ENCODE measurements at regions not wholly inside any gene's neighbourhood (a gene's known extent, or its start where the extent isn't known, plus 50 kb on each side); places are given as distances from the start of the nearest gene placed in this dataset.

DNA sequence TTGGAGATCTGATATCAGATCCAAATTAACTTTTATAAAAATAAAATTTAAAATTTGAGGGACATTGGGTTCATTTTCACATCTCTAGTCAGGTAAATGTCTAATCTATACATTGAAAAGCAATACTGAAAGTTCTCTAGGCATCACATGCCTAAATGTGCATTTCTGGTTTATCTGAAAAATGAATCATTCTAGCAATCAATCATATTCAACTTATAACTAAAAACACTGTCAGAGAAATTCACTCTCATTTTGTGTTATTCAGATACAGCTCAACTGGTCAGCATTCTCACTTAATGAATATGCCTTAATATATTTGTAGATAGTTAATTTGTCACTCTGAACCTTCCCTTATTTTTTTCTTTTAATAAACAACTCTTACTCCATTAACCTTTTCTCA is 243.2 kb downstream of the CASP12 start:
- no peak overlapping the region for H3K4me3 ChIP-seq
- H3K27ac ChIP-seq = no peak overlapping the region
- H3K4me1 ChIP-seq (replicated peaks in 1 of 2) = peaks cover 0 to 21% of the 10 kb centered on the region in 2 donors
- in situ Hi-C loops (cut with MboI; ENCODE audit: low pct_unique_long_range_greater_than_20kb in 2 of 9, low sequenced_read_pairs in 9 of 9, unreplicated experiment in 9 of 9) = no loop called here
- no peak for ATAC-seq (replicated peaks in 6 of 8)

DNA sequence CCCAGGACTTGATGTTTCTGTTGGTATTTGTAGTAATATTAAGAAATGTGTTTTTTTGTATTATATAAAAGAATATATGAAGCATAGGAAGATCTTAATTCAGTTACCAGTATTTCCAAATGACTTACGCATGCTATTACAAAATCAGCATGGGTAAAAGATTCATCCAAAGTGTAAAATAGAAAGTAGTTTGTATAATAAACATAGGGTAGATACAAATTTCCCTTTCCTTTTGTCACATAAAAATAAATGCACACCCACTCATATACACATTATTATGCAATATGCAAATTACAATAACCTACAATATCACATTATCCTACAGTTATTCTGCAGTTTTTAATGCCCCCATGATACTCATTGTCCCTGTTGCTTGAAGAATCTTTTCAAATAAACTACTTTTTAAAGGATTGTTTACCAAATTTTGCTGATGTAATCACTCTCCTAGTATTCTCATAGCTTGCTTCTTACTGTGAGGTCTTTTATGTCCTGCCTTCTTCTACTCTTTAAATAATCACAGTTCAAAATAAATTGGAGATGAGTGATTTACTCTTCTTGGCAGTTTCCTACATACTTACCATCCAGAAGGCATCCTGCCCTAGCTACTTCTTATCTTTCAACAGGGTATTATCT is 244.0 kb downstream of the CASP12 start:
- 71 to 100% (median 100%) methylated on average over 1 of the region's 1 CpG; no CpG with 5 or more reads in 2 of the 10 experiments for WGBS, 10 experiments
- H3K27ac ChIP-seq = no peak overlapping the region
- in situ Hi-C loops (cut with MboI; ENCODE audit: low pct_unique_long_range_greater_than_20kb in 2 of 9, low sequenced_read_pairs in 9 of 9, unreplicated experiment in 9 of 9) = no loop called here
- no peak overlapping the region for H3K4me3 ChIP-seq
- no peak for ATAC-seq (replicated peaks in 6 of 8)
- peaks cover 0 to 21% of the 10 kb centered on the region in 2 donors for H3K4me1 ChIP-seq (replicated peaks in 1 of 2)

DNA sequence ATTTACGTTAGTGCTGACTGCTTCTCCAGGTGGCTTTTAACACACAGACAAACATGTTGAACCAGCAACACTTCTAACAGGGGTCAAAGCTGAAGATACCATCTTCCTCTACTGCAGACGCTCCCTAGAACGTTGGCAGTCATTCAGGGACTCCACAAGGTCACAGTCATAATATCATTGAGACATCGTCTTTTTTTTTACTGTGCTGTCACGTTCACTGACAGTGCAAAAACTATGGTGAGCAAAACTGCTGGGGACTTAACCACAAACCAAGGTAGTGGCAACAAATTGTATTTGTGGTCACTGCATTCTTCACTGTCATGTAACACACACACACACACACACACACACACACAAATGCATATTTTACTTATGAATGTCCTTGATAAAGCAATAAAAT is 244.9 kb downstream of the CASP12 start:
- in situ Hi-C loops (cut with MboI; ENCODE audit: low pct_unique_long_range_greater_than_20kb in 2 of 9, low sequenced_read_pairs in 9 of 9, unreplicated experiment in 9 of 9) = no loop called here
- peak overlapping the region in 1 of 2 donors; percentile 17 for H3K27ac ChIP-seq
- H3K4me1 ChIP-seq (replicated peaks in 1 of 2) = peaks cover 0 to 21% of the 10 kb centered on the region in 2 donors
- H3K4me3 ChIP-seq = no peak overlapping the region
- ATAC-seq (replicated peaks in 6 of 8) = peak in 4 of 8 experiments; percentile 44 to 66 (median 55)
- WGBS, 10 experiments = 0 to 100% (median 82%) methylated on average over 1 to 5 of the region's 5 CpGs

DNA sequence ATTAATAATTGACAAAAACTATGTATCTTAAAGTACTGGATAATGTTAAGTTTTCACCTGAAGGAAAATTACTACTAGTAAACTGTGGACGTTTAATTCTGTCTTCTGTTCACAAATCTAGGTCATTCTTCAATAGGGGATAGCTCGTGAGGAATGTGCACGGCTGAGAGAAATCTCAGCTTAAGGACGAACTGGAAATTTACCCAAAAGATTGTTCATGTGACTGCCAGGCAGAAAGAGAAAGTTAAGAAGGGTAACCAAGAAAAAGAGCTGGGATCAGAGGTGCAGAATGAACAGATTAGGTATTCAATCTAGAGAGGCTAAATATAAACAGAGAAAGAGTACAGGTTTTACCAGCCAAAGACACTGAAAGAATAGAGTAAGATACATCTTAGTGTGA is 245.3 kb downstream of the CASP12 start:
- Histone ChIP-seq H3K4me3 (no peak overlapping the region), H3K27ac (peak overlapping the region in 1 of 2 donors; percentile 17), H3K4me1 (replicated peaks in 1 of 2) (peaks cover 0 to 21% of the 10 kb centered on the region in 2 donors)
- in situ Hi-C loops (cut with MboI; ENCODE audit: low pct_unique_long_range_greater_than_20kb in 2 of 9, low sequenced_read_pairs in 9 of 9, unreplicated experiment in 9 of 9) = no loop called here
- 48 to 100% (median 82%) methylated on average over 3 to 4 of the region's 4 CpGs for WGBS, 10 experiments
- ATAC-seq (replicated peaks in 6 of 8) = no peak

DNA sequence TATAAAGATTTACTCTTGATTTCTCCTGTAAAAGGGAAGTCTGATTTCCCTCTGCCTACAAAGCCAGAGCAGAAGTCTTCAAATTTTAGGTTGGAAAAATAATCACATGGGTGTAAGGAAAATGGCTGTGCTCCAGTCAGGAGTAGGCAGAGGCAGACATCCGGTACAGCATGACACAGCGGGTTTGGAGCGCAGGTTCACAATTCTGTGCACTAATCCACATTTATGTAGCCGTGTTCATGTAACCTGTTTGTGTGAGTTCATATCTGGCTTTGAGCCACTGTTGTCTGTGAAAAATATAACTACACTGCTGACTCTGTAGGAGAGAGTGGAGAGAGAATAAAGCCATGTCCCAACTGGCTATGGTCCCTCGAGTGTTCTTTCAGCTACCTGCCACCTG is 248.0 kb downstream of the CASP12 start:
- ATAC-seq (replicated peaks in 6 of 8) = no peak
- in situ Hi-C loops (cut with MboI; ENCODE audit: low pct_unique_long_range_greater_than_20kb in 2 of 9, low sequenced_read_pairs in 9 of 9, unreplicated experiment in 9 of 9) = no loop called here
- 86 to 100% (median 100%) methylated on average over 1 to 4 of the region's 5 CpGs; no CpG with 5 or more reads in 3 of the 10 experiments for WGBS, 10 experiments
- H3K4me1 ChIP-seq (replicated peaks in 1 of 2) = peaks cover 5 to 35% of the 10 kb centered on the region in 2 donors
- H3K4me3 ChIP-seq = no peak overlapping the region
- no peak overlapping the region for H3K27ac ChIP-seq

DNA sequence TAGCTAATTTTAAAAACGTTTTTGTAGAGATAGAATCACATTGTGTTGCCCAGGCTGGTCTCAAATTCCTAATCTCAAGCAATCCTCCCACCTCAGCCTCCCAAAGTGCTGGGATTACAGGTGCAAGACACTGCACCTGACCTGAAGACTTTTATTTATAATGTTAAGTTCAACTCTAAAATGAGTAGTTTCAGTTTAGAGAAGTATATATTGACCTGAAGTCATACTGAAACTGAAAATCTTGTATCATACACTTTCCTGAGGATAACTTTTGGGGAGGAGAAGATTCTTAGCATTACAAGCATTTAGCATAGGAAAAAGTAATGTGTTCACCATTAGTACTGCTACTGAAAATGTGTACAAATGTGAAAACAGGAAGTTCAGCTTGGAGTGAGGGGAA is 249.3 kb downstream of the CASP12 start:
- Histone ChIP-seq H3K4me1 (replicated peaks in 1 of 2) (peaks cover 5 to 33% of the 10 kb centered on the region in 2 donors), H3K4me3 (no peak overlapping the region), H3K27ac (no peak overlapping the region)
- in situ Hi-C loops (cut with MboI; ENCODE audit: low pct_unique_long_range_greater_than_20kb in 2 of 9, low sequenced_read_pairs in 9 of 9, unreplicated experiment in 9 of 9) = no loop called here
- no peak for ATAC-seq (replicated peaks in 6 of 8)
- 0 to 36% (median 20%) methylated on average over 1 of the region's 1 CpG; no CpG with 5 or more reads in 4 of the 10 experiments for WGBS, 10 experiments

DNA sequence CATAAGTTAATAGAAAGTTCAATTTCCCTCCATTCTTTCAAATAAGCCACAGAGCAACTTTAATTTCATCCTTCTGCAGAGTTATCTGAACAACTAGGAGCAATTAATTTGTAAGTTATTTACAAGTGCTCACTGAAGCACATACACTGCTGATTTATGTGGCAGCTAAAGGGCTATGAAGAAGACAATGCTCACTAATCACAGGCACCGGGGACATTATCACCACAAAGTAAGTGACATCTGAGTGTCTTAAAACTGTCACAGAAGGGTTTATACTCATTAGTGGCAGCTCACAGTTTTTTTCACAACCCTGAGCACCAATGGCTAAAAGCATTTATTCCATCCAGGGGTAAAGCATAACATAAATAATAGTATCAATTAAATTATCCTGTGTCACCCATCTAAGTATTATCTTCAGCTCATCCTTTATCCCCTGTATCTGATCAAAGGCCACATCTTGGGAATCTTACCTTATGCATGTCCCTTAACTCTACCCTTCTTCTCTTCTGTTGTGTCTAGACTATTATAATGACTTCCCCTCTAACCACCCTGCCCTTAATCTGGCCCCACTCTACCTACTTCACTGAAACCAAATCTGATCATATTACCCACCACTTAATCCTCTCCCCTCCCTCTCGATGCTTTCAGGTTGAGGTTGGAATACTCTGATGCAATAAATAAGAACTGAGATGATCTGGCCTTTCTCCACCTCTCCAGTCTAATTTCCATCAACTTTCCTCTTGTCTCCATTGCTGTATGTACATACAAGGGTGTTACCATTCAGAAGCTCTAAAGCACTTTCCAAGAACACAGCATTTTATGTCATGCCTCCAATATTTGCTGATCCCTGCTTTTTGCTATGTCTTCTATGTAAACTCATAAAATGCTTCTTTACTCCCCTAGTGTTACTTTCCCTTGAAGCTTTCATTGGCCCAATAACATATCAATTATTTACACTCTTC is 252.7 kb downstream of the CASP12 start:
- no peak overlapping the region for H3K27ac ChIP-seq
- H3K4me3 ChIP-seq = no peak overlapping the region
- peaks cover 5 to 25% of the 10 kb centered on the region in 2 donors for H3K4me1 ChIP-seq (replicated peaks in 1 of 2)
- 25 to 100% (median 50%) methylated on average over 1 to 2 of the region's 2 CpGs; no CpG with 5 or more reads in 4 of the 10 experiments for WGBS, 10 experiments
- in situ Hi-C loops (cut with MboI; ENCODE audit: low pct_unique_long_range_greater_than_20kb in 2 of 9, low sequenced_read_pairs in 9 of 9, unreplicated experiment in 9 of 9) = no loop called here
- peak in 7 of 8 experiments; percentile 85 to 98 (median 95) for ATAC-seq (replicated peaks in 6 of 8)

DNA sequence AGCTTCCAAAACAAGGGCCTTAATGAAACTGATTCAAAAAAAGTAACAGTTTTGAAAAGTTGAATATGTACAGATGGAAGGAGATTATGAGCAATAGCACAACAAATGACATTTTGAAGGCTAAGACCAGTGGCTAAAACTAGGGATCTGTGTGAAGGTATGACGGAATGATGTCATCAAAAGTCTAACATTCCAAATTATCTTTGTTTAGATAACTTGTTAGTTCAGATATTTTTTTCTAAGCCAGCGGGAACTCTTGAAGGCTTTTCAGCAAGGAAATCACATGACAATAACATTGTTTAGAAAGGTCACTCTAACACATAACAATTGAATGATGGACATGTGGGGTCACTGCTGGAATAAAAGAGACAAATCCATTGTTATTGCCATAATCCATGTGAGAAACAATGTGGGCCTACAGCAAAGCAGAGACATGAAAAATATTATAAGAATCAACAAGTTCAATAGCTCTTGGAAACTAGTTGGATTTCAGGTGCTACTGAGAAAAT is 260.5 kb downstream of the CASP12 start:
- no peak overlapping the region for H3K4me3 ChIP-seq
- H3K27ac ChIP-seq = no peak overlapping the region
- no peak for ATAC-seq (replicated peaks in 6 of 8)
- whole genome bisulfite sequencing, 10 experiments = 60 to 100% (median 86%) methylated on average over 2 of the region's 2 CpGs; no CpG with 5 or more reads in 3 of the 10 experiments
- H3K4me1 ChIP-seq (replicated peaks in 1 of 2) = no peaks in the 10 kb centered on the region
- in situ Hi-C loops (cut with MboI; ENCODE audit: low pct_unique_long_range_greater_than_20kb in 2 of 9, low sequenced_read_pairs in 9 of 9, unreplicated experiment in 9 of 9) = no loop called here

DNA sequence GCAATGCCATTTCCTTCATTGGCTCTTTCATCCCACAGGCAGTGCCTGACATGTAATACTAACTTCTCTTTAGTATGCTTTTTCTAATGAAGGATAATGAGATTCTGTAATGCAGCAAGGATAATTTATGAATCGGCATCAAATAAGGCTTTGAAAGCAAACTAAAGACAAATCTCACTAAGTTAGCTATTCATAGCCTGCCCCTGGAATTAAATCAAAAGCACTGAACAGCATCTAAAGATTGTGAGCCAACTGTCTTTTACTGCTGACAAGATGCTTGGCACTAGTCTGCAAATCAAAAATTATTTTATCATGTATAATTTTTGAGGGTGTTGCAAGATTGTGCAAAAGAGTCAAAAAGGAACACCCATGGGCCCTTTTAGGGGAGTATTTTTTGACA is 265.0 kb downstream of the CASP12 start:
- H3K27ac ChIP-seq = no peak overlapping the region
- ATAC-seq (replicated peaks in 6 of 8) = peak in 2 of 8 experiments; percentile 15 to 46
- 0 to 100% (median 75%) methylated on average over 1 of the region's 1 CpG; no CpG with 5 or more reads in 3 of the 10 experiments for WGBS, 10 experiments

DNA sequence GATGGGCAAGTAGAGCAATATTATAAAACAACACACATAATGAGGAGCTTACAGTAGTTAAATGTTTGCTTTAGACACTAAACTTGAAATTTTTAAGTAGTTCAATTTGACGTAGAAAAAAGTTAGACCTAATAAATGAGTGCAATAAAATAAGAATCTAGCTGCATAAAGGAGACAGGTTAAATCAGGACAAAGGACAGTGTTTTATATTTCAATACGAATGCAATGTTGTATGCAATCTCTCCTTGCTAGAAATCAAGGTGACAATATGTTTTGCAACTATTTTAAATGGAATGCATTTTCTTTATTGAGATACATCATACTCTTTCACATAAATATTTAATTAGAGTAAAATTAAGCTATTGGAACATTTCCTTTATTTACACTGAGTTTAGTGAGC is 267.9 kb downstream of the CASP12 start:
- WGBS, 10 experiments = 22 to 100% (median 89%) methylated on average over 1 to 2 of the region's 2 CpGs
- no peak for ATAC-seq (replicated peaks in 6 of 8)
- in situ Hi-C loops (cut with MboI; ENCODE audit: low pct_unique_long_range_greater_than_20kb in 2 of 9, low sequenced_read_pairs in 9 of 9, unreplicated experiment in 9 of 9) = no loop called here
- Histone ChIP-seq H3K4me3 (no peak overlapping the region), H3K4me1 (replicated peaks in 1 of 2) (no peaks in the 10 kb centered on the region), H3K27ac (no peak overlapping the region)

More for the DNA sequence above, 265.0 kb downstream of the CASP12 start:
- Histone ChIP-seq H3K4me1 (replicated peaks in 1 of 2) (no peaks in the 10 kb centered on the region), H3K4me3 (no peak overlapping the region)
- in situ Hi-C loops (cut with MboI; ENCODE audit: low pct_unique_long_range_greater_than_20kb in 2 of 9, low sequenced_read_pairs in 9 of 9, unreplicated experiment in 9 of 9) = no loop called here

DNA sequence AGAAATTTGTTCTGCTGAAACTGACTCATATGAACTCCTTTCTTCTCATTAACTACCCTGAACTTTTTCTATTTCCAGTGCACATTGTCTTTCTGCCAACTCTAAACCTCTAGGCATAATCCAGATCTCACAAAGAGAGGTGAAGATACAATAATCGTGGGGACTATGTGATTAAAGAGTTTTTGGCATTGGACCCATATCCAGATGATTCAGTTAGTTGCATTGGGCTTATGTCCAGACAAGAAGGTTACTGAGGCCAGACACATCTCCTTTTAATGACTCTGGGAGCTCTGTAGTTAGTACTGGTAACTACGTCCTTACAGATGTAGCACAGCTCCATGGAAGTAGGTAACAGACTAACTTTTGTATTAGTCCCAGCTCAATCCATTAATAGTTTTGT is 273.0 kb downstream of the CASP12 start:
- no peak overlapping the region for H3K4me3 ChIP-seq
- ATAC-seq (replicated peaks in 6 of 8) = no peak
- peaks cover 0 to 6% of the 10 kb centered on the region in 2 donors for H3K4me1 ChIP-seq (replicated peaks in 1 of 2)
- 20 to 93% (median 65%) methylated on average over 1 to 2 of the region's 2 CpGs; no CpG with 5 or more reads in 2 of the 10 experiments for WGBS, 10 experiments
- in situ Hi-C loops (cut with MboI; ENCODE audit: low pct_unique_long_range_greater_than_20kb in 2 of 9, low sequenced_read_pairs in 9 of 9, unreplicated experiment in 9 of 9) = no loop called here
- no peak overlapping the region for H3K27ac ChIP-seq

DNA sequence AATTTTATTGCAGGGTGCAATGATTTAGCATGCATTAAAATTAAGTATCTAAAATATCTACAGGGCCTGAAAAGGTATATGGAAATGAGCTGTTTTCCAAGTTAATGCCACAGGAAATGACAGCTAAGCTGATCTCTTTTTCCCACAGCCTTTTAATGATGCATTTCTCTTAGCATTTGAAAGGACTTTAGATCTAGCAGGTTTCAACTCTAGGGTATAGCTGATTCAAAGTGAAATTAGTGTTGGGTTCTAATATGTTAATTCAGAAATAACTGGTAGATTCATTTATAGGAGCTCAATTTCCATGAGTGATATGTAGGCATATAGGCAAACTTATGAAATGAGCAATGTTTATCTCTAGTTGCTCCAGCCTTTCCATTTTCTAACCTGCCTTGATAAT is 274.2 kb downstream of the CASP12 start:
- H3K27ac ChIP-seq = no peak overlapping the region
- ATAC-seq (replicated peaks in 6 of 8) = no peak
- no peak overlapping the region for H3K4me3 ChIP-seq
- H3K4me1 ChIP-seq (replicated peaks in 1 of 2) = peaks cover 0 to 6% of the 10 kb centered on the region in 2 donors
- in situ Hi-C loops (cut with MboI; ENCODE audit: low pct_unique_long_range_greater_than_20kb in 2 of 9, low sequenced_read_pairs in 9 of 9, unreplicated experiment in 9 of 9) = loop anchor here in 1 of 9 experiments (25.0 kb wide), 1 partner anchor 1238 kb away; no protein-coding TSS in a partner anchor

DNA sequence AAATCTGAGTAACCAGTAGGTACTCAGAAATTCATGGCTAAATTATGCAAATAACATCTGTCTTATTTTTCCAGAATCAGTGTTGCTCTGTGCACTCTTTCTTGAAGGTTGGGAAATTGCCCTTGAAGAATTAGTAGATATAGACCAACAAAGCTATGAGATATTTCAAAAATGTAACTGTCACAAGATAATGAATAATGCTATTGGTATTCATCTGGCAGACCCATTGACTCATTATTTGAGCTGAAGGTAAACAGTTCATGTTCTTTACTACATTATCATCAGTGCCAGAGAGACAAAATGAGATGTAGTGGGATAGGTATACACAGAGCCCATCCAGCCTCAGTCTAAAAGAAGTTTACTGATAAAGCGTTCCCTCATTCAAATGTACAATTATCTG is 274.7 kb downstream of the CASP12 start:
- peaks cover 0 to 6% of the 10 kb centered on the region in 2 donors for H3K4me1 ChIP-seq (replicated peaks in 1 of 2)
- in situ Hi-C loops (cut with MboI; ENCODE audit: low pct_unique_long_range_greater_than_20kb in 2 of 9, low sequenced_read_pairs in 9 of 9, unreplicated experiment in 9 of 9) = loop anchor here in 1 of 9 experiments (25.0 kb wide), 1 partner anchor 1239 kb away; no protein-coding TSS in a partner anchor
- ATAC-seq (replicated peaks in 6 of 8) = no peak
- WGBS, 10 experiments = 30 to 100% (median 60%) methylated on average over 1 of the region's 1 CpG; no CpG with 5 or more reads in 1 of the 10 experiments
- no peak overlapping the region for H3K4me3 ChIP-seq
- no peak overlapping the region for H3K27ac ChIP-seq

Data from motor neuron (in vitro differentiated cells).